Kidney glomerular epithelial cell (primary cell): ENCODE measurements at regions not wholly inside any gene's neighbourhood (a gene's known extent, or its start where the extent isn't known, plus 50 kb on each side); places are given as distances from the start of the nearest gene placed in this dataset.
"Not testable (repeated sequence)": the region's sequence is repeated elsewhere in the genome, so short reads cannot be mapped to it uniquely, and the experiment has no call there.

Experiments used
- DNase-seq: peaks from one replicate; lab custom pipeline; 2025; lab: John Stamatoyannopoulos, UW

DNA sequence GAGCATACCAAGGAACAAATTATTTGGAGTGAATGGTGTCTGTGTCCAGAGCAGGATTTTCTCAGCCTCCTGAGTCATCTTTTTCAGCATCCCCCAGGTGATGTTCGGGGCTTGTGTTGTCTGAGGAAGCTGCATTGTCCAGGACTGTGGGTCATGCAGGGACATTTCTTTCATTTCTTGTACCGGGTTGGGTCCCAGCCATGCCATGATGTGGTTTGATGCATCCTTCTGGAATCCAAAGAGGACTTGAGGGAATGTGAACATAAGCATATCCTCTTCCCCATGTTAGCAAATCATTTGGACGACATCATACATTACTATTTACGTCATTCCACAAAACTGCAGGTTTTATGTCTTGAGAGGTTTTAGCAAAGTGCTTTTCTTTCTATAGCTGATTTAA, 797.8 kb downstream of the CCDC85A start:
- DNase-seq = no peak

DNA sequence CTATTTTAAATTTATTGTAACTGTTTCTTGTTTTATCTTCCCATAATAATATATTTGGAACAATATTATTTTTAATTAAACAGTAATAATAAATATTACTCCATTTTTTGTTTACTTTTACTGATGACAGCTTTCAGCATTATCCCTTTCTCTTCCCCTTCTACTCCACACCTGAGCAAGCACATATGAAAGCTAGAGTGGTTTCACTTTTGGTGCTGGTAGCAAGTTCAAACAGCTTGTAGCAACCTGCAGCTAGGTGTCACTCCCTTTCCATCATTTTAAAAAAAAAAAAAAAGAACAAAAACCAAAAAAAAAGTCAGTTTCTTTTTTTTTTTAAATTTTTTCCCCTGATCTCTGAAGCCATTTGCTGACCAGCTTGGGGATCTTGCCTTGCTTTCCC, 801.8 kb downstream of the CCDC85A start:
- DNase-seq = no peak

DNA sequence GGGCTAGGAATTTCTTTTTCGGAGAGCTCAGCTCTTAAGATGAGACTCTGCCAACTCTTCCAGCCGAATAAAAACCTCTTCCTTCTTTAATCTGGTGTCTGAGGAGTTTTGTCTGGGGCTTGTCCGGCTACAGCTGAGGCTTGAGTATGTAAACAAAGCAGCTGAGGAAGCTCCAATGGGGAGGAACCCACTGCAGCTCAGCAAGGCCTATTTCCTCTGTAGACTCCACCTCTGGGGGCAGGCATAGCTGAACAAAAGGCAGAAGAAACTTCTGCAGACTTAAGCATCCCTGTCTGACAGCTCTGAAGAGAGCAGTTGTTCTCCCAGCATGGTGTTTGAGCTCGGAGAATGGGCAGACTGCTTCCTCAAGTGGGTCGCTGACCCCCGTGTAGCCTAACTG, 838.7 kb downstream of the CCDC85A start:
- no peak for DNase-seq

DNA sequence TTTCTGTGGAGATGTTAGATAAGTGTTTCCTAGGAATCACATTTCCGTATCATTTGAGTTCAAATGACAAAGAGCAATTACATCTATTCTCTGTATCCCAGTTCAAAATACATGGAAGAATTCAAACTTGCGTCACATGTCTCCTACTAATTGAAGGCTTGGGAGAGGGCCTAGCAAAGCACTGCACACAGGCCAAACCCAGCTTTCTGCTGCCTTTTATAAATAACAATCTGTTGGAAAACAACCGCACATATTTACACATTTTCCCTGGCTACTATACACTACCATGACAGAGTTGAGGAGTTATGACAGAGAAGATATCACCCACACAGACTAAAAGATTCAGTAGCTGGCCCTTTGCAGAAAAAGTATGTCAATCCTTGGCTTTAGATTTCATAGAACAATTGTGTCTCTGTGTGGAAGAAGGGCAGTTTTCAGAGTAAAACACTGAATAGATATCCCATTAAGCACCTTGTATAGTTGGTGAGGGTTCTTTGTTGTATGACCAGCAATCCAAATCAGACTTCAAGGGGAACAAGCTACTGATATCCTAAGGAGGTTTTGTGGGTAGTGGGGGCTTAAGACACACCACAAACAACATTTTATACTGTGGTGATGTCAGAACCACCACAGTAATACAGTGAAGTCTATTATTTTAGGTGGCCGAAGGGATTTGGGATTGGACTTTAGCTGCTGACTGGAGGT, 861.3 kb downstream of the CCDC85A start:
- no peak for DNase-seq

DNA sequence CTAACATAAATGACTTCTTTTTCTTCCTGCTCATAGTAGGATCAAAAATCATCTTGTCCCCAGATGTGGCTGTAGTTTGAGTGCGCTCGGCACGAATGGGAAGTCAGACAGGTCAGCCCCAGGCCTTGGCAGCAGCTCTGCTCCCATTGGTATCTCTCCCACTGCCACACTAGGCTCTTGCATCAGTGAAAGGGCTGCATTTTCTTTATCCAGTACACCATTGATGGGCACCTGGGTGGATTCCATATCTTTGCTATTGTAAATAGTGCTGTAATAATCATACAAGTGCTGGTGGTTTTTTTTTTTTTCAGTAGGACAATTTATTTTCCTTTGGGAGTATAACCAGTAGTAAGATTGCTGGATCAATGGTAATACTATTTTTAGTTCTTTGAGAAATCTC, 865.5 kb downstream of the CCDC85A start:
- DNase-seq = no peak

DNA sequence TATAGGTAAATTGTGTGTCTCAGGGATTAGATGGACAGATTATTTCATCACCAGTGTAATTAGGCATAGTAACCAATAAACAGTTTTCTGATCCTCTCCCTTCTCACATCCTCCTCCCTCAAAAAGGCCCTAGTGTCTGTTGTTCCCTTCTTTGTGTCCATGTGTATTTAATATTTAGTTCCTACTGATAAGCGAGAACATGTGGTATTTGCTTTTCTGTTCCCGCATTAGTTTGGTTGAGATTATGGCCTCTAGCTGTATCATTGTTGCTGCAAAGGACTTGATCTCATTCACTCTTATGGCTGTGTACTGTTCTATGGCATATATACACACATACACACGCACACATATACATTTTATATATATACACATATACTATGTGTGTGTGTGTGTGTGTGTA, 866.2 kb downstream of the CCDC85A start:
- no peak for DNase-seq

DNA sequence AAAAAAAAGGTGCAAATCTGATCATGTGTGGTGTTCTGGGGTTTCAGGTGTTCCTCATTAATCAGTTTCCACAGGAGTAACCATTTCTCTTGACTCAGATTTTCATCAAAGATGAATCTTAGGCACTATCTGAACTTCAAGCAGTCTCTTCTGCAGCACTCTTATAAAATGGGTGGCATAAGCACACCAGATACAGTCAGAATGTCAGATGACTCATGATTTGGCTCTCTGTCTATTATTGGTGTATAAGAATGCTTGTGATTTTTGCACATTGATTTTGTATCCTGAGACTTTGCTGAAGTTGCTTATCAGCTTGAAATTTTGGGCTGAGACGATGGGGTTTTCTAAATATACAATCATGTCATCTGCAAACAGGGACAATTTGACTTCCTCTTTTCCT, 882.5 kb downstream of the CCDC85A start:
- not testable (repeated sequence) for DNase-seq

DNA sequence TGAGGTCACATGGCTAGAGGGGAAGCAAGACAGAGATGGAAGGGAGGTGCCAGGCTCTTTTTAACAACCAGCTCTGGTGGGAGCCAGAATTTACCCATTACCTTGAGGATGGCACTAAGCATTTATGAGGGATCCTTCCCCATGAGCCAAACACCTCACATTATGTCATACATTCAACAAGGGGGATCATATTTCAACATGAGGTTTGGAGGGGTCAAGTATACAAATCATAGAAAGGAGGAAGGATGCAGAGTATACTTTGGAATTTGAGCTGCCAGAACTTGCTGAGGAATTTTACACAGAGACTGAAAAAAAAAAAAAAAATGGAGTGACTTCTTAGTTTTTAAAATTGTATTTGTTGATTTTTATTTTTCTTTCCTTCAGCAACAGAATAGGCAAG, 891.4 kb downstream of the CCDC85A start:
- DNase-seq = no peak

DNA sequence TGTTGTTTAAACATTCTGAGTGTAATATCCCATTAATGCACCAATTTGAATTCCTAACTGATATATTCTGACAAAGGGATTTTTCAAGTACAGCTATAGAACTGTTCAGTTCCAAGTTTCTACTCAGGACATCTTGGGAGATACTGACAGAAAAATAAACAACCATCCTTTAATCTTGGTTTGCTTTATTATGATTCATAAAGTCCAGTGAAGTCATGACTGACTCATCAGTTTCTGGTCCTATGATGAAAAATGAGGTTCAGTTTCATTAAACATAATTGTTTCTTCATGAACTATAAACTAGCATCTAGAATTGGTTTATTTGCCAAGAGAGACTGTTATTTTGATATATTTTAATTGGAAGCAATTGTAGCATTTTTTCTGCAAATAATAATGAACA, 896.2 kb downstream of the CCDC85A start:
- no peak for DNase-seq

DNA sequence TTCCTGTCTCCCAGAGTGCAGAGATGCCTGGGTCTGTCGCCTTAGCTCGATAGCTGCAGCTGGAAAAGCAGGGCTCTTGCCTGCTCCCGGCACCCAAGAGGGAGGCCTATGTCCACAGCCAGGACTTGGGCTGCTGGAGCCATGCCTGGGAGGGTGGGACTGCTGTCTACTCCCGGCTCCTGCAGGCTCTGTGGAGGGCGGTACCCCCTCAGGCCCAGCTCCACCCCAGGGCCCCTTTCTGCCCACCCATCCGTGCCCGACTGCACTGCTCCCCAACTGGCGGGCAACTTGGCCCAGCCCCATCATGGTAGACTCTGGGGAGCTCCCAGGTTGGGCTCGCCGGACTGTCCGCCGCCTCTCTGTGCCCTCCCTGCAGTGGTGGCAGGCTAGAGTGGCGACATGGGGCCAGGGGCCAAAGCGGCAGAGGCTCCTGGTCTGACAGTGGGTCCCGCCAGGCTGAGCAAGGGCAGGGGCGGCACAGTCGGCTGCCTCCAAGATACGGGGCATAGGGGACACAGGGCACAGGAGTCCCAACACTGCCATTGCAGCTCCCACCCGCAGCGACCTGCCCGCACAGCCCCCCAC, 901.0 kb downstream of the CCDC85A start:
- no peak for DNase-seq

DNA sequence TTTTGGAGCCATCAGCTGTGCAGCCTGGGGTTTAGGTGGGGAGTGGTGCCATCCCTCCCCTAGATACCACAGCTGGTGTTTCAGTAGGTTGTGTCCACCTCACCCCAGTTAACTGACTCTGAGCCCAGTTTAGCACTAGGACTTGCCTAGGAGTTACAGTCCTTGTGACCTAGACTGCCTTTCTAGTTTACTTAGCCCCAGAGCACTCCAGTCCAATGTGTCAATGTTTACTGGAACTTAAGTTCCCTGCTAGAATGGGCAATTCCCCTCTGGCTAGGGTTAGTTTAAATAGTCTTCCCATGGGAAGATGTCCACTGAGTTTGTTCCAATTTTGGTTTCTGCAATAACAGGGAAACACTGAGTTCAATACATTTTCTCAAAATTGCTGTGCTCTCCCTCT, 909.2 kb downstream of the CCDC85A start:
- DNase-seq = no peak

DNA sequence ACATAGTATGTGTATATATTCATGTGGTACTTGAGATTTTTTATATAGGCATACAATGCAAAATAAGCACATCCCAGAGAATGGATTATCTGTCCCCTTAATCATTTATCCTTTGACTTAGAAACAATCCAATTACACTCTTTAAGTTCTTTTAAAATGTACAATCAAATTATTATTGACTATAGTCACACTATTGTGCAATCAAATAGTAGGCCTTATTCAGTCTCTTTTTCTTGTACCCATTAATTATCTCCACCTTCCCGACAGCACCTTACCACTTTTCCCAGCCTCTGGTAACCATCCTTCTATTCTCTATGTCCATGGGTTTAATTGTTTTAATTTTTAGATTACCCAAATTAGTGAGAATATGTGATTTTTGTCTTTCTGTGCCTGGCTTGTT, 914.1 kb downstream of the CCDC85A start:
- DNase-seq = no peak

DNA sequence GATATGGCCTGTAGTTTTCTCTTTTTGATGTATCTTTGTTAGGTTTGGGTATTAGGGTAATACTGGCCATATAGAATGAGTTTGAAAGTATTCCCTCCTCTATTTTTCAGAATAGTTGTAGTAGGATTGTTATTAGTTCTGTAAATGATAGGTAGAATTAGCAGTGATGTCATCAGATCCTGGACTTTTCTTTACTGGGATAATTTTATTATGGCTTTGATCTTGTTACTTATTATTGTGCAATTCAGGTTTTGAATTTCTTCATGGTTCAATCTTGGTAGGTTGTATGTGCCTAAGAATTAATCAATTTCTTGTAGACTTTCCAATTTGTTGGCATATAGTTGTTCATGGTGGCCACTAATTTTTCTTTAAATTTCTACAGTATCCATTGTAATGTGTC, 916.6 kb downstream of the CCDC85A start:
- DNase-seq = no peak

DNA sequence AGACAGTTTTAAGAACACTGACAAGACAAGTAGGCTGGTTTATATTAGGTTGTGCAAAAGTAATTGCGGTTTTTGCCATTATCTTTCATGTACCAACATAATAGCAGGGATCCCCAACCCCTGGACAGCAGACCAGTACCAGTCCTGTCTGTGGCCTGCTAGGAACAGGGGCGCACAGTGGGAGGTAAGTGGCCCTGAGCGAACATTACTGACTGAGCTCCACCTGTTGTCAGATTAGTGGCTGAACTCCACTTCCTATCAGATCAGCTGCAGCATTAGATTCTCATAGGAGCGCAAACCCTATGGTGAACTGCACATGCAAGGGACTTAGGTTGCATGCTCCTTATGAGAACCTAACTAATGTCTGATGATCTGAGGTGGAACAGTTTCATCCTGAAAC, 921.9 kb downstream of the CCDC85A start:
- no peak for DNase-seq

DNA sequence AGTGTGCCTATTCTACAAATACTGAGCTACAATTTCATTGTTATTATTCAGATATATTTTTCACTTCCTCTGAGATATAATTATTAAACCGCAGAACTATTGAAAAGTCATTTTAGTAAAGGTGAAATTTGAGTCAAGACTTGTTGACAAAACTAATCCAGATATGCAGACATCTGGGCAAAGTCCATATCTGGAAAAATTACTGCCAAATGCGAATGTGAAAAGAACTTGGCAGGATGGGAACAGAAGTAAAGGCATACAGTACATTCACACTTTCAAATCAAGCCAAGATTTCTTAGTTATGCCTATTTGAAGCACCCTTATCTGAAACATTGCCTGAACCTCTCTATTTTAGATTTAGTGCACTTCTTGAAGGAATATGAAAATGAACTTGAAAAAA, 923.6 kb downstream of the CCDC85A start:
- no peak for DNase-seq

DNA sequence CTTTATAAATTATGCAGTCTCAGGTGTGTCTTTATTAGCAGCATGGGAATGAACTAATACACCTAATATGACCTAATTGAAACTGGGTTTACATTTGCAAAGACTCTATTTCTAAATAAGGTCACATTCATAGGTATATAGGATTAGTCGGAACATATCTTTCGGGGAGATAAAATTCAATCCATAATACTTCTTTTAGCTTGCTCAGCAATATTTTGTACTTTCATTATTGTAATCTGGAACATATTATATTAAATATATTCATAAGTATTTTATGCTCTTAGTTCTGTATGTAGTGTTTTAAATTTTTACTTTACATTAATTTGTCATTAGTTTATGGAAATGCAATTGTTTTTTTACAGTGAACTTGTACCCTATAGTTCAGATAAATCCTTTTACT, 927.7 kb downstream of the CCDC85A start:
- DNase-seq = no peak

DNA sequence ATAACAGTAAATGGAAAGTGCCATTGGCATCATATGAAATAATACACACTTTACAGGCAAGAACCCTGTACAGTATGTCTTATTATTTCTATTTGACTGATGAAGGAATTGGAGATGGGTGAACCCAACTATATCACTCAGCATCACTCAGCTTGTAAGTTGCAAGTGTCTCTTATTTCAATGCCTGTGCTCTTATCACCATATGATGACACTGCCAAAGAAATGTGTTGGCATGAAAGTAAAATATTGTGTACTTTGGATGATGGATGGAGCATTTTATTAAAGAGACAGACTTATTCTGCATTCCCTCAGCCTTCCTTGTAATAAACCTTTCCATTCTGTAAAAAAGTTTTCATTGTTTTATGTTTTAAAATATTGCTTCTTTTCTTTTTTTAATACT, 927.5 kb upstream of the VRK2 start:
- no peak for DNase-seq

DNA sequence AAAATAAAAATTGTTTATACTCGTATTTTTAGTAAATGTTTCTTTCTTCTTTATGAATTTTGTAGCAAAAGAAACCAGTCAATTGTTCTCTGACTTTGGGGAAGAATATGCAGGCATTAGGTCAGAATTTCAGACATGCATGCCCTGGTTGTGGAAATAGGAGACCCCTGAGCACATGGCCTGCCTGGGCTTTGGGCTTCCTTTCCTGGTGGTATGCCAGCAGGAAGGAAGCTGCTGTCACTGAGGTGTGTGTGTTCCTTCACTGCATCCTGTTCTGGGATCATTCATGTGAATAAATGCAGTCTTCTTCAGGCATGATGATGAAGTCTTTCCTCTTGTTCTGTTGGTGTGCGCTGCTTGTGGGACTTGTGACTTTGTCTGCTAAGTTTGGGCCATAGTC, 920.2 kb upstream of the VRK2 start:
- DNase-seq = no peak

DNA sequence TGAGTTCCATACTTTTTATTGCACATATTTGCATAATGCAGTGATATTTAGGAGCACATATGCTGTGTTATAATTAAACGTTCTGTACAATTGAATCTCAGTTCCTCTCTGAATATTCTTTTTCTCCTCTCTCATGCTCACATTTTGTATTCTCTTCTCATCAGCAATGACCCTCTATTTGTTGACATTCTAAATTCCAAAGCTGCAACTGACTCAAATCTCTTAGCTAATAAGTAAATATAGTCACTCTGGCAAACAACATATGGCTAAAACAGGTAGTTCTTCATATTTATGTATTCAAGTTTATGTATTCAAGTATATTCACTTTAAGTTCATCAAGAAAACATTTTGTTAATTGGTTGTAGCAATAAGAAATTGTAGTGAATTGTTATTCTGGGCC, 907.4 kb upstream of the VRK2 start:
- DNase-seq = no peak

DNA sequence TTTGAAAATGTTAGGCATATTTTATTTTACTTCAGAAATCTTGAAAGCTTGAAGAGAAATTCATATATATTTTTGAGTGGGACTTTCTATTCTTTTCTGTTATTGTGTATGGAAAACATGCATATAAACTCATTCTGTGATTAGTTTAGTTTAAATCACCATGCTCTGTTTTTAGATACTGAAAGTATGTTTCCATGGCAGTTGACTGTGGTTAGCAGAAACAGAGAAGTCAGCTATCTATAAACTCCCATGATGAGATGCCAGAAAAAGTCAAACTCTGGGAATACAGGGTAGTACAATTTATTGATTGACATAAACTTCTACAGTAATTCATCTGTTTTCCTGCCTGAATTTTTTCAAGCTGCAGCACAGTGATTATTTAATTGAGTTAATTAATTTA, 905.3 kb upstream of the VRK2 start:
- DNase-seq = no peak

DNA sequence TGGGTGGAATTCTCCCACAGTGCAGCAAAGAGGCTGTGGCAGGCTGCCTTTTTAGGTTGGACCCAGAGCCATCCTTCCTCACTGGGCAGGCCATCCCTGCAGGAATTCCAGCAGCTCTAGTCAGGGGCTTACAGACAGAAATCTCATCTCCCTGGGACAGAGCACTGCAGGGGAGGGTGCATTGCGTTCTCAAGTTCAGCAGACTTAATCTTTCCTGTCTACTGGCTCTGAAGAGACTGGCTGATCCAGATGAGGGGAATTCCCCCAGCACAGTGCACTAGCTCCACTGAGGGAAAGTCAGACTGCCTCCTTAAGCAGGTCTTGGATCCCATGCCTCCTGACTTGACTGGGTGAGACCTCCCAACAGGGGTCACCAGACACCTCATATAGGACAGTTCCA, 899.7 kb upstream of the VRK2 start:
- DNase-seq = peak; percentile 11

DNA sequence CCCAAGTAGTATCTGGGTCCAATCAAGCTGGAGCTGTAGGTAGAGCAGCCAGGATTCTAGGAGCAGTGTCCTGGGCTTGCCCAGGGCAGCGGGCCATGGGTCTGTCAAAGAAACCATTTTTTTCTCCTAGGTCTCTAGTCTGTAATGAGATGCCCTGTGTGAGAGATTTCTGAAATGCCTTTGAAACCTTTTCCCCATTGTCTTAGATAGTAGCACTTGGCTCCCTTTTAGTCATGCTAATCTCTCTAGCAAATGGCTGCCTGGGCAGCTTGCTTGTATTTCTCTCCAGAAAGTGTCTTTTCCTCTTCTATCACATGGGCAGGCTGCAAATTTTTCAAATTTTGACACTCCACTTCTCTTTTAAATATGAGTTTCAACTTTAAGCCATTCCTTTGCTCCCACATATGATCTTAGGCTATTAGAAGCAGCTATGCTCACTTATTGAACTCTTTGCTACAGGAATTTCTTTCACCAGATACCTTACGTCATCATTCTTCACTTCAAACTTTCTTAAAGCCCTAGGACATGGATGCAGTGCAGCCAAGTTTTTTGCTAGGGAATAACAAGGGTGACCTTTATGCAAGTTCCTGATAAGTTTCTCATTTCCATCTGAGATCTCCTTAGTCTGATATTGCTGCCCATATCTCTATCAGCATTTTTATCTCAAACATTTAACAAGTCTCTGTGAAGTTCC, 890.2 kb upstream of the VRK2 start:
- no peak for DNase-seq

DNA sequence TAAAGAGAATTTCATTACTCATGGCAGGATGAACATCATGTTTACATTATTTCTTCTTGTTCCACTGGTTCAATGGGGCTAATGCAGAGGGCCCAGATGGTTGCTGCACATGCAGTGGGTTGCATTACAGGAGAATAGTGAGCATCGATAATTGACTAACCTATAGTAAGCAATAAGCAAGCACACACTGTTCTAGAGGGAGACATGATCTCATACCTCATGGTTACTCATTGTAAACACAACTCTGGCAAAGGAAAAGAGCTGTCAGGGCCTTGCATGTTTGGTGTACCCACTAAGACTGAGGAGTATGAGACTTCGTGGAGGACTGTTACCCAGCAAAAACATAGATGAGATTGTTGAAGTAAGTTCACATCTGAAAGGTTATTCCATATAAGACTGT, 885.6 kb upstream of the VRK2 start:
- DNase-seq = no peak

DNA sequence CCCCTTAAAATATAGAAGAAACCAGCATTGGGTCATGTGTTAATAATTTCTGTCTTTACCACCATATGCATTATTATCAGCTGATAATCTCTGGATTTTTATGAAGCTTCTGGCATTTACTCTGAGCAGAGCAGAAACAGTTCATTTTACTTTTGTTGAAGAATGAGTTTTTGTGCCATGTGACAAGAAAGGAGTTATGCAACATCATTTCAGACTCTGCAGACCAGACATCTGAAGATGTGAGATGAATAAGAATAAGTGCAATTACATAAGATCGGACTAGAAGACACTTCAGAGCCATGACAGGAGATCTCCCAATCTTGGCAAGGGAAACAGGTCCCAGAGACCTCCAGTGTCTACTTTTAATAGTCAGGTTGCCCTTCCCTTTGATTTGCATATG, 869.4 kb upstream of the VRK2 start:
- DNase-seq = no peak
